PC-9 (cell line): ENCODE measurements at regions not wholly inside any gene's neighbourhood (a gene's known extent, or its start where the extent isn't known, plus 50 kb on each side); places are given as distances from the start of the nearest gene placed in this dataset.

Experiments
- BruUV-seq: library from RNA; stranded (reverse); fragments of 400-500 nt; replicated peaks from 2 replicates; lab custom pipeline; 2021; lab: Mats Ljungman, UMichigan
- CTCF ChIA-PET: fragments of 300-600 bp; sonication (Branson Sonifier 250); formaldehyde crosslinking; loops from one replicate; lab custom pipeline; 2022; ENCODE audit warnings: antibody characterized with exemption; lab: Charles Lee
- POLR2A ChIA-PET: fragments of 300-600 bp; sonication (Branson Sonifier 250); formaldehyde crosslinking; loops from one replicate; lab custom pipeline; 2022; ENCODE audit warnings: antibody characterized with exemption; ENCODE audit not compliant: unreplicated experiment; lab: Charles Lee
- DNase-seq, 2 experiments: peaks; one replicate each; pipeline versions ENCODE4 v3.0.0 to v3.0.0-alpha.2; 2015 to 2022; ENCODE audit warnings: mixed read lengths in 1 of 2
- H2AFZ ChIP-seq: fragments of 200-600 bp; sonication (generic); 2 replicates; pipeline ENCODE4 v1.8.1; 2017; ENCODE audit warnings: antibody characterized with exemption
- H3F3A ChIP-seq: fragments of 200-600 bp; sonication (generic); 2 replicates; pipeline ENCODE4 v1.8.1; 2017; ENCODE audit warnings: antibody characterized with exemption, mild to moderate bottlenecking, low read depth; ENCODE audit not compliant: insufficient read depth
- H3K27ac ChIP-seq: fragments of 200-600 bp; sonication (generic); 2 replicates; pipeline ENCODE4 v1.6.1; 2016; ENCODE audit warnings: mixed run types
- H3K27me3 ChIP-seq: fragments of 200-600 bp; sonication (generic); 2 replicates; pipeline ENCODE4 v1.6.1; 2016; ENCODE audit warnings: low read depth, mixed run types; ENCODE audit not compliant: insufficient read depth
- H3K36me3 ChIP-seq: fragments of 200-600 bp; sonication (generic); 2 replicates; pipeline ENCODE4 v1.6.1; 2016; ENCODE audit warnings: low read depth, mixed run types
- H3K4me1 ChIP-seq: fragments of 200-600 bp; sonication (generic); replicated peaks from 2 replicates; pipeline ENCODE4 v1.6.1; 2016; ENCODE audit warnings: mixed run types; ENCODE audit not compliant: insufficient read depth
- H3K4me2 ChIP-seq: fragments of 200-600 bp; sonication (generic); 2 replicates; pipeline ENCODE4 v1.6.1; 2017; ENCODE audit warnings: mixed run types
- H3K4me3 ChIP-seq: fragments of 200-600 bp; sonication (generic); 2 replicates; pipeline ENCODE4 v1.6.1; 2016; ENCODE audit warnings: mixed run types
- H3K79me2 ChIP-seq: fragments of 200-600 bp; sonication (generic); 2 replicates; pipeline ENCODE4 v1.6.1; 2017; ENCODE audit warnings: low read depth, mixed run types
- H3K9me2 ChIP-seq: fragments of 200-600 bp; sonication (generic); 2 replicates; pipeline ENCODE4 v1.8.1; 2017; ENCODE audit warnings: mild to moderate bottlenecking; ENCODE audit not compliant: insufficient read depth
- H3K9me3 ChIP-seq: fragments of 200-600 bp; sonication (generic); 2 replicates; pipeline ENCODE4 v1.8.1; 2016; ENCODE audit warnings: low read depth; ENCODE audit not compliant: insufficient read depth
- H4K20me1 ChIP-seq: fragments of 200-600 bp; sonication (generic); 2 replicates; pipeline ENCODE4 v1.8.1; 2017; ENCODE audit not compliant: insufficient read depth
- CTCF ChIP-seq: fragments of 200-600 bp; sonication (generic); conservative IDR thresholded peaks from 2 replicates; pipeline ENCODE4 v1.6.1; 2017; ENCODE audit warnings: mixed run types, antibody characterized with exemption, mild to moderate bottlenecking, moderate library complexity
- EZH2 ChIP-seq: fragments of 200-600 bp; sonication (generic); IDR thresholded peaks from 2 replicates; pipeline ENCODE4 v1.8.0; 2017; ENCODE audit warnings: antibody characterized with exemption, low read depth
- intact Hi-C: fragments of 100-400 bp; cut with micrococcal nuclease; formaldehyde crosslinking; loops from one replicate; pipeline ENCODE4 v1.10.0; 2022; ENCODE audit not compliant: unreplicated experiment

- CTCF ChIA-PET = no interaction called here
- no peak overlapping the region for H3K4me2 ChIP-seq
- no peak overlapping the region for H3K4me3 ChIP-seq
- POLR2A ChIA-PET = interaction anchor here (0.6 kb wide), 1 partner anchor 296 kb away, joined by 7 read pairs; no protein-coding TSS in a partner anchor
- H3K79me2 ChIP-seq = no peaks in the 10 kb centered on the region
- no peaks in the 10 kb centered on the region for H3K27me3 ChIP-seq
- no peaks in the 10 kb centered on the region for H3F3A ChIP-seq
- no peaks in the 10 kb centered on the region for H3K4me1 ChIP-seq
- H3K36me3 ChIP-seq = no peaks in the 10 kb centered on the region
- TF ChIP-seq CTCF (no peak), EZH2 (no peak)
- intact Hi-C loops = no loop called here
- H4K20me1 ChIP-seq = no peaks in the 10 kb centered on the region
- H3K9me2 ChIP-seq = no peaks in the 10 kb centered on the region
- peaks cover 9% of the 10 kb centered on the region; the same call in 1 of the 2 replicates for H3K9me3 ChIP-seq
- H2AFZ ChIP-seq = no peak overlapping the region
- H3K27ac ChIP-seq = no peak overlapping the region
- BruUV-seq = no TSS peak
- no peak for DNase-seq
Observed at GRCh38 chr3:191809326-191809949, 348.5 kb downstream of the PYDC2 start.

GRCh38 chr3:191813245-191813644, 352.3 kb downstream of the PYDC2 start:
- H3K27ac ChIP-seq = no peak overlapping the region
- H3K9me3 ChIP-seq = peaks cover 9% of the 10 kb centered on the region; the same call in 1 of the 2 replicates
- no peaks in the 10 kb centered on the region for H4K20me1 ChIP-seq
- H3K4me1 ChIP-seq = no peaks in the 10 kb centered on the region
- no peak overlapping the region for H2AFZ ChIP-seq
- no peak overlapping the region for H3K4me2 ChIP-seq
- no peaks in the 10 kb centered on the region for H3K79me2 ChIP-seq
- no peak overlapping the region for H3K4me3 ChIP-seq
- TF ChIP-seq EZH2 (no peak), CTCF (no peak)
- DNase-seq = no peak
- BruUV-seq = no TSS peak
- intact Hi-C loops = loop anchor here (10.0 kb wide), 2 partner anchors 332 to 398 kb away; no protein-coding TSS in a partner anchor
- no peaks in the 10 kb centered on the region for H3K9me2 ChIP-seq
- H3K27me3 ChIP-seq = no peaks in the 10 kb centered on the region
- no peaks in the 10 kb centered on the region for H3F3A ChIP-seq
- no peaks in the 10 kb centered on the region for H3K36me3 ChIP-seq
- POLR2A ChIA-PET = no interaction called here
- CTCF ChIA-PET = no interaction called here

- TF ChIP-seq EZH2 (no peak), CTCF (no peak)
- H3F3A ChIP-seq = no peaks in the 10 kb centered on the region
- no peak overlapping the region for H3K4me3 ChIP-seq
- no peaks in the 10 kb centered on the region for H3K9me3 ChIP-seq
- no peaks in the 10 kb centered on the region for H3K4me1 ChIP-seq
- no peak overlapping the region for H3K4me2 ChIP-seq
- H3K9me2 ChIP-seq = 0 out of 2 replicates have a peak, but pooled peaks cover 4% of the 10 kb centered on the region
- intact Hi-C loops = no loop called here
- no peaks in the 10 kb centered on the region for H3K79me2 ChIP-seq
- H3K27ac ChIP-seq = no peak overlapping the region
- H3K27me3 ChIP-seq = no peaks in the 10 kb centered on the region
- H4K20me1 ChIP-seq = no peaks in the 10 kb centered on the region
- BruUV-seq = no TSS peak
- no peak for DNase-seq
- POLR2A ChIA-PET = no interaction called here
- CTCF ChIA-PET = no interaction called here
- H2AFZ ChIP-seq = no peak overlapping the region
- no peaks in the 10 kb centered on the region for H3K36me3 ChIP-seq
Observed at GRCh38 chr3:191848818-191849217, 387.9 kb downstream of the PYDC2 start.
